SK-N-DZ (cell line): ENCODE measurements at regions not wholly inside any gene's neighbourhood (a gene's known extent, or its start where the extent isn't known, plus 50 kb on each side); places are given as distances from the start of the nearest gene placed in this dataset.

Experiments used
- DNase-seq: peaks from one replicate; pipeline ENCODE4 v3.0.0-alpha.2; 2015; ENCODE audit warnings: low spot score

DNA sequence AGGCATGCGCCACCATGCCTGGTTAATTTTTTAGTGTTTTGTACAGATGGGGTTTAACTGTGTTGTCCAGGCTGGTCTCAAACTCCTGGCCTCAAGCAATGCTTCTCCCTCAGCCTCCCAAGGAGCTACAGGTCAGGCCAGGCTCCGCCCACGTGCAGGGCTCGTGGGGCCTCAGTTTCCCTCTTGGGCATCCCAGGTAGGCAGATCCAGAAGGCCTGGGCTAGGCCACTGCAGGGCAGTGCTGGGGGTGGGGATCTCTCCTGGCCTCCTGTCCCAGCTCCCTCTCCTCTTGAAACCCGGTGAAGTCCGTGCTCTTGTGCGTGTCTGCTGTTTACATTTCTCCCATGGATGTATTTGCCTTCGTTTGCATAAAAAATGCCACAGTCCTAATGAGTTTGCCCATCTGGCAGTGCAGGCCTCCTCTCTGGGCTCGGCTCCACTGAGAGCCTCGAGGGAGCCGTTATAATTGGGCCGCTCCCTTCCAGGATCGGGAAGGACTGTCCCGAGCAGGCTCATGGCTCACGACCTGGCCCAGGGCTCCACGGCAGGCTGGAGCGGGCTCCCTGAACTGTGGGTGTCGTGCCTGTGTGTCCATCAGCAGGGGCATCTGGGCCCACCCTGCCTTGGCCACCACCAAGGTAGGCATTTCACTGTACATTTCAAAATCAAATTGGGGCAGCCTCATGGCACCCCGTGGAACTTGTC lies 52.6 kb upstream of the RUFY1 start:
- DNase-seq, result no peak

DNA sequence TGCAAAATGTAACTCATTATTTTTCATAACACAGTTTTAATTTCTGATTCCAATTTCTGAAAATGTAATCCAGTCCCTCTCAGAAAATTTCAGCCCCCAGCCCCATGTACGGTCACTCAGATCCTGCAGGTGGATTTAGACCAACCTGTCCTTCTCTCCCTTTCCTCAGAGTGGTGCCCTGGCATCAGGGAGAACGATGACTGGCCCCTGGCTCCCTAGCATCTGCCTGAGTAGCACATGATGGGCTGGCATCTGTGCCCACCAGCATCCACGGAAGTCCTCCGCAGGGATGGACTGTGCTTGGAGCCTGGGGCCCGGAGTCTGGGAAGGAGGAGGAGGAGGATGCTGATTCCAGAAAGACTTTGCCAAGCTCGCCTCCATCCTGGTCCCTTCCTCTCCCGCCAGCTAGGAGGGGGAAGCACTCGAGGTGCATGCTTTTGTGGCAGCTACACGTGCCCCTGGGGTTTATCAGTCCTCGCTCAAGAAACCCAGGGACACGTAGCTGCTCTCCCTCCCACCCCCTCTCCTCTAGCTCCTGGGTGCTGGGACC lies 54.4 kb upstream of the RUFY1 start:
- no peak for DNase-seq

DNA sequence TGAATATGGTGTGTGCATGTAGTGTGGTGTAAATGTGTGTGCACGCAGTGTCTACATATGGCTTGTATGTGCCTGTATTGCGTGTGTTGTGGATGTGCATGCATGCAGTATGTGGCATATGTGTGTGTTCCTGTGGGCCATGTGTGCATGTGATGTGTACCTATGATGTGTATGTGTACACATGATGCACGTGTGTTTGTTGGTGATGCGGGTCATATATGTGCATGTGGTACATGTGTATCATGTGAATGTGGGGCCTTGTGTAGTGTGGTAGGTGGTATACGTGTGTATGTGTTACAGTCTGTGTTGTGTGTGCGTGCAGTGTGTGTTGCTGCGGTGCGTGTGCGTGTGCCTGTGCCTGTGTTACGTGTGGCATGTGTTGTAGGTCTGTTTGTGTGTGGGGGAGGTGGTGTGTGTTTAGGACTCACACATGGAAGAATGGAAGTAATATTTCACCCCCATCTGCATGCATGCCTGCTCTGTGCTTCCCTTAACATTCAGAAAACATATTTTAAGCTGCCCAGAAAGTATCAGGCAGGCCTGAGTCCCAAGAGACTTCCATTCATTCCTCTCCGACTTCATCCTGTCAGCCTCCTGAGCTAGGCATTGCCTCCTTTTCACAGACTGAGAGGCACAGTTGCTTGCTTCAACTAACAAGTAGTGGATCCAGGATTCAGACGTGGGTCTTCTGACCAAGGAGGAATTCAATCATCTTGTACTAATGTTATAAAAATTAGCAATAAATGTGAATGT lies 55.4 kb upstream of the RUFY1 start:
- DNase-seq, result no peak

DNA sequence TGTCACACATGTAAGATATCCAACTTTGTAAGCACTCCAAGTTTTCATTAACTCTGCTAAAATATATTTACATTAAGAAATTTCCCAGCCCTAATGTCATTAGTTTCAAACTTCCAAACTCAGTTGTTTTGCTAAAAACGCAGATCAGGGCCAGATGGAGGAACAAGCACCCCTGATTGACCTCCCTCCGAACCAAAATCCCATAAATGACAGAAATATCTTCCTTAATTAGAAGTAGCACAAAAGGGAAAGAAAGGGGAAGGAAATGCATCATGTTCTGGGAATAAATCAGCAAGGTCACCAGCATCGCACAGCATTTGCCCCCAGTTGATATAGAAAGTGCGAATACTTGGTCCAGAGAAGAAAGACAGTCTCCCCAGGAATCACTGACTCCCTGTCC lies 61.4 kb upstream of the RUFY1 start:
- DNase-seq, result no peak

DNA sequence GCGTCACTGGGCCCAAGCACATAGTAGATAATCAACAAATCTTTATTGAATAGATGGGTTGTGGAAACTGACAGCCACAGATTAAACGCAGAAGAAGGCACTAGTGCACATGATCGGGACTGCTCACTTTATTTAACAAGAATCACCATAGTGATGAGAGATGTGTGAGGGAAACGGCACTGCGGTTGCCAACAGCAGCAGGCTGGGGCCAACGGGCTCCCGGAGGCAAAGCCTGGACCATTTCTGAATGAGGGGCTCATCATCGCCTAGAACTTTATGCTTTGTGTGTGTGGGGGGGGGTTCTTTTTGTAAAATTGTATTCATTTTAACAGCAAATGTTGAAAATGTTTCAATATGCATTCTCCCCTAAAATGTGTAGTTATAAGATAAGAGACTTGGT lies 61.9 kb upstream of the RUFY1 start:
- DNase-seq, result no peak

DNA sequence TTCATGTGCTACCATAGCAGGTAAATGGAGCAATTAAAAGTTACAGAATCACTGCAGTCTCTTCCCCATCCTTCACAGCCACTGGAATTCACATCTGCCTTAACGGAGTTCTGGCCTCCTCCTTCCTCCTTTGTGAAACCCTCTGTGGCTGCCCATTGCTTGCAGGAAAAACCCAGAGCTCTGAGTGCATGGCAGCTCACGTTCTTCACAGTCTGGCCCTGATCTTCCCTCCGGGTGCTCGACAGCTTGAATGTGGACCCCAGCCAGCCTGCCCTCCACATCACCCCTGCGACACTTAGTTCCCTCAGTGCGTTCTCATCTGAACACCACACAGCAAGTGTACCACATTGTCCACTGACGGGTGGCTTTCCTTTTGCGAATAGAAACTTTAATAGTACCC lies 63.2 kb upstream of the RUFY1 start:
- no peak for DNase-seq

DNA sequence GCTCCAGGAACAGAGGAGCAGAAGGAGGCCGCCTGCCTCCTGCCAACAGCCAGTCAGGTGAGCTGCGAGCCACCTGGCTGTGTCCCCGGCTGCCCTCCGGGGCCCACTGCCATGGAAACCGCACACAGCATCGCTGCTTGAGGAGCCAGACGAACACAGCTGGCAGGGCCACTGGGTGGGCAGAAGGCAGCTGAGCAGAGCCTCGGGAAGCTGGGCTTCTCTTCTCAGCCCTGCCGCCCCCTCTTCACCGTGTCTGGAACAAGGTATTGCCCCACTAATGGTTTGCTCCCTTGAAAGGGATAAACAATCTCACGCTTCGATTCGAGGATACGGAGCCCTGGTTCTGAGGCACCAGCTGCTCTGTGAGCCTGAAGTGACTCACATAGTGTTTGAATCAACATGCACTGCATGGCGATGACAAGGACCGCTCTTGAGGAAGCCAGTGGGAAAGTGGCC lies 63.7 kb upstream of the RUFY1 start:
- DNase-seq, result no peak

DNA sequence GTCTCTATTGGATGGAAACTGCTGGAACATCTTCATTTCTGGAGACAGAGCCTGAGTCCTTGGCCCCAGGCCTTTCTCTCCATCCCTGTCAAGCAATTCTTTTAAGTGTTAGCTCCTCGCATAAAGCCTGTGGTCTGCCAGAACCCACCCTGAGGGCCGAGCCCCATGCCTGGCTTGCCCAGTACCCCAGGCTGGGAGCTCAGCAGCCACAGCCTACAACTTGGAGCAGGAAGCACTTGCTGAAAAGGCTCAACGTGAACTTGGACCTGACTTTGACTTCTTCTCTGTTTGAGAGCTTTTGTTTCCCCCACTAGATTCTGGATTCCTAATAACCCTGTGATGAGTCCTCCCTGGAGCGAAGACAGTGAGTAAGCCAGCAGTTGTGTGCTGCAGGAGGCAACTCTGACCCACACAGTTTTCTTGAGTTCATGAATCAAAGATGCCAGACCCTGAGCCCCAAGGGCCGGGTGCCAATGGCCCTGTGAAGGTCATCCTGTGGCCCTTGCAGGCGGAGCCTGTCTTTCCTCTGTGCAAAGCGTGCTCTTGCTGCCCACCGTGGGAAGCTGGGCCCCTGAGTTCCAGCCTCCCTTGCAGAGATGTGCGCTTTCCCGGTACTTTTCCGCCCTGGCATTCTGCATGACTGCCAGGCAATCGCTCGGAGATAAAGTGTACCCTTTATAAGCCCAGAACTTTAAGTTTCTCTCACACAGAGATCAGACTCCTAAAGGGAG lies 64.3 kb upstream of the RUFY1 start:
- DNase-seq, result no peak

DNA sequence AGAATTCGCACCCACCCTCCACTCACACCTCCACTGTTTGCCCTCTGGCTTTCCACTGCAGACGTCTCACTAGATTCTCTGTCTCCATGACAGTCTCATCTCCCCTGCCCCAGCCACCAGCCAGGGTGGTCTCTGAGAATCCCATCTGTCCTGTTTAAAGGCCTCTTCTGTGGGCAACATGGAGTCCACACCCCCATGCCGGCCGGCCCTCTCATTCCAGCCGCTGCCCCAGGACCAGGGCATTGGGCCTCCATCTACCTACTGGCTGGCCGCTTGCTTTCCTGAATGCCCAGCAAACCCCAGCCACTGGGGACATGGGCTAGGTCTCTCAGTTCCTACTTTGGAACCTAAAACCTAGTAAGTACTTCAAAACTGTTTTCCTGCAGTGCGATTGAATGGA lies 65.6 kb upstream of the RUFY1 start:
- DNase-seq, result no peak

DNA sequence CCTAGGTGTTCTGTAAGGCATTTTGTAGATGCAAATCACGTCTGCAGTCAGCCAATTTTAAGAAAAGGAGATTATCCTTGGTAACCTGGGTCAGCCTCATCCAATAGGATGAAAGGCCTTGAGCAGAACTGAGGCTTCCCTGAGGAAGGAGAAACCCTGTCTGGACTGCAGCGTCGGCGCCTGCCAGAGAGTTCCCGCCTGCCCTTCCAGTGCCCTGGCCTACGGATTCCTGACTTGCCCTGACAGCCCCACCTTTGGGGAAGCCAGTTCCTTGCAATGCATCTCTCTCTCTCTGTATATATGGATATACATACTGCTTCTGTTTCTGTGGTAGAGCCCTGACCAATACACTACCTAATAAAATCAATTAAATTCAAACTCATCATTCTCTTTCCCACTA lies 66.2 kb upstream of the RUFY1 start:
- no peak for DNase-seq

DNA sequence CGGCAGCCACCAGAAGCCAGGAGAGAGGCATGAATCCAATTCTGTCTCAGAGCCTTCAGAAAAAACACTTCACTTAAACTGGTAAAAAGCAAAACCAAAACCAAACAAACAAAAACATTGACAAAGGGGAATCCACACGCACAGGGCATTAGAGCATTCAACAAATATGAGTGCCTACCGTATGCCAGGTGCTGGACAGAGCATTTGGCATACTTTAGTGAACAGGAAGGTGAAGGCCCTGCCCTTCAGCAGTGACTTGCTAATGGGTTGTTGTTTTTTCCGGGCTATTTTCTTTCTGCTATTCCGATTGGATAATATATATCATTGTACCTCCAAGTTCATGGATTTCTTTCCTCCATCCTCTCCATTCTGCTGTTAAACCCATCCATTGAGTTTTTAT lies 71.7 kb upstream of the RUFY1 start:
- no peak for DNase-seq

DNA sequence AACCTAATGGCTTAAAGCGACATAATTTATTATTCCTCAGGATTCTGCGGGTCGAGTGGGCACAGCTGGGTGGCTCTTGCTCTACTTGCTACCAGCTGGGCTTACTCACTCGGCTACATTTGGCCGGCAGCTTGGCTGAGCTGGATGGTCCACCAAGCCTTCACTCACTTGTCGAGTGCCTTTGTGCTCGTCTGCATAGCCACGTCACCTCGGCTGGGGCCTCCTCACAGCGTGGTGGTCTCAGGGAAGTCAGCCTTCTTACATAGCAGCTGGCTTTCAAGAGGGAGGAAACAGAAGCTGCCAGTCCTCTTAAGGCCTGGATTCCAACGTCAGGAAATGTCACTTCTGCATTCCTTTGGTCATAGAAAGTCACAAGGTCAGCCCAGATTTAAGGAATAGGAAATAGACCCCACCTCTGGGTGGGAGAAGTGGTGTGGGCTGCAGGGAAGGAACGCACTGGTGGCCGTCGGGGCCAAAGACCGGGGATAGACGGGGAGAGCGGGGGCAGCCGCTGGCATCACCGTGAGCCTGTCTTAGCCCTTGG lies 75.1 kb upstream of the RUFY1 start:
- no peak for DNase-seq

DNA sequence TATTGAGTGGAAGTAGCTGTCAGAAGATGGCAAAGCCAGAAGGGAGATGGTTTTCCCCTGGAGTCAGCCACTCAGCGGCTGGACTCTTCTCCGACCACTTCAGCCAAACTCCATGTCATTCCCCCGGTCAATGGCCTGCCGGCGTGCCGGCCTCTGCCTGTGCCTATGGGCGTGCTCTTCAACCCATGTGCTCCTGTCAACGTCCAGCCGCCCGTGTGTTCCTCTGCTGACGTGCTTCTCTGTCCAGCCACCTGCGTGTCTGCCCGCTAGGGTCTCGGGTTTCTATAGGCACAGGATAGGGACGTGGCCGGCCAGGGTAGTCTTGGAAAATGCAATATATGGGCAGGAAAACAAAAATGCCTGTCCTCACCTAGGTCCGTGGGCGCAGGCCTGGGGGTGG lies 77.7 kb upstream of the RUFY1 start:
- no peak for DNase-seq

DNA sequence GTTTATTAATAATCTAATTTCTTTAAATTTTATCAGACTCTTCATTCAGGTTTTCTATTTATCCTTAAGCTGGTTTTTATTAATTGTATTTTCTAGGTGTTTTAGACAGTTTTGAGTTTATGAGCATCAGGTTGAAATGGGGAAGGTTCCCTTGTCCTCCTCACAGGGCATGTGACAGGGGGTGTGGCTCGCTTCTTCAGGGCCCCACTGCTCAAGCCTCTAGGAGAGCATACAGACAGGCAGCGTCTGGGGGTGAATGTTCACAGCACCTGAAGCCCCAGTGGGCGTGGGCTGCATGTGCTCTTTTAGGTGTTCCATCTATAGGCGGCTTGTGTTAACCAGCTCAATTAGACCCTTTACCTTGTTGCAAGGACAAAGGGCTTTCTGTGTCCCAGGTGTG lies 78.2 kb upstream of the RUFY1 start:
- no peak for DNase-seq

DNA sequence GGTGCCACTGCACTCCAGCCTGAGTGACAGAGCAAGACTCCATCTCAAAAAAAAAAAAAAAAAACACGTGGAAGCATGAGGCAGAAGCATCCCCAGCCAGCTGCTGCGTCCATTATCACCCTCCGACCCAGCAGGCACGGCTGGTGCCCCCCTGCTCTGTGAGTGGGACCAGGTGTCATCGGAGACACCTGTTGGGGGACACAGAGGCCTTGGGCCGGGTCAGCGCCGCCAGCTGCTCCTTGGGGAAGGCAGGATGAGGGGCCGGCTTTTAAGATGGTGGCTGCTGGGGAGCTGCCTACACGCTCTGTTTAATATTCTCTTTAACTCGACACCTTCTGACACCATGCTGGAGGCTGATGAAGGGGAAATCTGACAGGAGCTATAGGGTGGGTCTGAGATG lies 80.2 kb upstream of the RUFY1 start:
- DNase-seq, result peak; percentile 31

DNA sequence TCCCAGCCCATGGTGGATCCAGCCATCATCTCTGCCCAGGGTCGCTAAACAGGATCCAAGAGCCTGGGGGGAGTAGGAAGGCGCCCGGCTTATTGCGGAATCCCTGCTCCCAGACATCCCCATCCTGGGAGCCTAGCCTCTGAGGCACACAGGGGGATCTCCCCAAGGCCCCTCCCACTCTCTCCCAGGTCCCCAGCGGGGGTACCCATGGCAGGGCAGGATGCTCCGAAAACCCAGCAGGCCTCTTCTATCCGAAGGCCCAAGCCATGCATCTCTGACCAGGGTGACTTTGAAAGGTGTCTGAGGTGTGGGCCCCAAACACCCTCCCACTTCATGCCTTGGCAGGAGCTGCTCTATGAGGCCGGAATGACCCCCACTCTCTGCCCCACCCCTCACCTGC lies 81.7 kb upstream of the RUFY1 start:
- no peak for DNase-seq

DNA sequence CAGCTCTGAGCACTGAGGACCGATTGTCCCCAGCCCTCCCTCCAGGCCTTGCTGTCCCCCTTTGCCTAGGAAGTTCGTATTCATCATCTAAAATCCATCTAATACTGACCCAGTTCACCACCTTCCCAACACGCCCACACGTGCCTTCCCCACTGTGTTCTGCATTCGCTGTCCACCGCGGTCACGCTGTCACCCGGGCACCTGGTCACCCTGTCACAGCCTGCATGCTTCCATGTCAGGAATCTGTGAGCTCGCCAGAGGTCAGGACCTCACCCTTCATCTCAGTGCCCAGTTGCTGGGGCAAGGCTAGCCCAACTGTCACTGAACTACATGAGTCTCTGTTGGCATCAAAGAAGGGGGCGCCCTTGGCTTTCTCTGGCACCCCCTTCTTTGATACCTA lies 82.9 kb upstream of the RUFY1 start:
- no peak for DNase-seq

DNA sequence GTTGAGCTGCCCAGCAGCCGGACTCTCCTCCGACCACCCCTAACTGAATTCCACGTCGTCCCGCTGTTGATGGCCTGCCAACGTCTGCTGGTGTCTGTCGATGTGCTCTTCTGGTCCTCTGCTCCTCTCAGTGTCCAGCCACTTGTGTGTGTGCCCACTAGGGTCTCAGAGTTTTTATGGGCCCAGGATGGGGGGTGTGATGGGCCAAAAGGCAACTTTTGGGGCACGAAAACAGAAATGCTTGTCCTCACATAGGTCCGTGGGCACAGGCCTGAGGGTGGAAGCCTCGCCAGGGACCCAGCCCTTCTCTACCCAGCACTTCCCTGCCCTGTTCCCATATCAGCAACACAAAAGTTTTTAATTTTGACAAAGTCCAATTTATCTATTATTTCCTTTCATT lies 85.7 kb upstream of the RUFY1 start:
- no peak for DNase-seq

DNA sequence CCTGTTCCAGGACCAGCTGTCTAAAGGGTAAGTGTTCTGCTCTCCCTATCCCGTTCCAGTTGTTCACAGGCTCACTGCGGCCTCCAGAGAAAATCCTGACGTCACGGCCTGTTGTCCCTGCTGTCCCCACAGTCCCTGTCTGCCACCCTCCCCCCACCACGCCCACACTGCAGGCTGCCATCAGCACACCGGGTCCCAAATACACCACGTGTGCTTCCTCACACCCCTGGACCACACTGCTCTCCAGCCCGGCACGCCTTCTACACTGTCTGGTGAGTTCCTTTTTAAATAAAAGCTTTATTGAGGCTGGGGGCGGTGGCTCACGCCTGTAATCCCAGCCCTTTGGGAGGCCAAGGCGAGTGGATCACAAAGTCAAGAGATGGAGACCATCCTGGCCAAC lies 88.3 kb upstream of the RUFY1 start:
- DNase-seq, result no peak

DNA sequence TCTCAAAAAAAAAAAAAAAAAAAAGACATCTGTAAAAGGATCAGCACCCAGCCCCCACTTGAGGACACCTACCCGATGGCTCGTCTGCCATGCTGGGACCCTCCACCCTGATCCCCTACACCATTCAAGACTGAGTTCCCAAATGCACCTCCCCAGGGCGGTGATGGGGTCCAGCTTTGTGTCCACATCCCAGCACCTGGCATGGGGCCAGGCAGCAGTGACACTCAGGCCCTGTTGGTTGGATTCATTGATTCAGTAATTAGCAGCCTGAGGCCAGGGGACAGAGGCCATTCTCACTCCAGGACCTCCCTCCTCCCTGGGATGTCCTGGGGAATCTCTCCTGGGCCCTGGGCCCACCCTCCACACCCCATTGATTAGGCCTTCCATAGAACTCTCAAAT lies 88.8 kb upstream of the RUFY1 start:
- no peak for DNase-seq

DNA sequence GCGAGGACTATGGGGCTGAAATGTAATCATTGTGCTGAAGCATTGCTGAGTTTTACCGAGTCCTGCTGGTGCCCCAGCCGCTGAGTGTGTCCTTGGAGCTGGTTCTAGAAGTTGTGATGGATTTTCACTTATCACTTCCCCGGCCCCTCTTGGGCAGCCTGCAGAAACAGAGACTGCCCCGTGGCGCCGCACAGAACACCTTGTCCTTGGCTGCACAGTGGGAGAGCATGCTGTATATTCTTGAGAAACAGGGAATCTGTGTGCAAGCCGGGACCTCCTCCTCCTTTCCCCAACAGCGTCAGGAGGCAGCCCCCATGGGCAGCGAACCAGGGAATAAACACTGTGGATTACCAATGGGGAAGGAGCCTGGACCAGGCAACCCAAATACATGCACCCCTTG lies 90.6 kb upstream of the RUFY1 start:
- no peak for DNase-seq

DNA sequence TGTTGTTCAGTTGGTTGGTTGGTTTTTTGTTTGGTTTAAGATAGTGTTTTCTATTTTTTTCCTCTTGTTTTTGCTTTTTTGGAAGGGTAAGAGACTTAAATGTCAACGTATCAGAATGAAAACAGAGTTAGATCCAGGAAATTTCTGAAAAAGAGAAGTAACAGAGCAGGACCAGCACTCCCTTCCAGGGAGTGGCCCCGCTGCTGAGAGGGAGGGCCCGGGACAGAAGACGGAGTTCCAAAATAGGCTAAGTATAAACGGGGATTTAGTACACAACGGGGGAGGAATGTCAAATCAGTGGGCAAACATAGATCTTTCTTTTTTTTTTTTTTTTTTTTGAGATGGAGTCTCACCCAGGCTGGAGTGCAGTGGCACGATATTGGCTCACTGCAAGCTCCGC lies 92.7 kb upstream of the RUFY1 start:
- no peak for DNase-seq
